ENCODE measurements at regions not wholly inside any gene's neighbourhood (a gene's known extent, or its start where the extent isn't known, plus 50 kb on each side); places are given as distances from the start of the nearest gene placed in this dataset.

- ATAC-seq (ENCODE audit: low read depth), result no peak
- intact Hi-C loops (cut with micrococcal nuclease), result no loop called here
Measured at GRCh38 chr2:11048335-11049008, 106.8 kb upstream of the SLC66A3 start.

GRCh38 chr2:11050565-11050964 is 104.7 kb upstream of the SLC66A3 start:
- no peak for DNase-seq
- peaks cover 10% of the 10 kb centered on the region for H3K27me3 Mint-ChIP-seq
- POLR2A ChIA-PET, result no interaction called here

More at GRCh38 chr2:11048335-11049008, 106.8 kb upstream of the SLC66A3 start:
- no peak for TF ChIP-seq CTCF (IDR thresholded peaks at IDR 0.05)
- H3K27me3 Mint-ChIP-seq, result peaks cover 16% of the 10 kb centered on the region
- no peak overlapping the region for H3K4me3 Mint-ChIP-seq
- no peaks in the 10 kb centered on the region for H3K9me3 Mint-ChIP-seq
- H3K4me1 Mint-ChIP-seq, result no peaks in the 10 kb centered on the region
- ChIA-PET POLR2A (no interaction called here), CTCF (no interaction called here)
- no peaks in the 10 kb centered on the region for H3K36me3 Mint-ChIP-seq (ENCODE audit: low read depth)
- no peak overlapping the region for H3K27ac Mint-ChIP-seq
- no peak for DNase-seq

GRCh38 chr2:11051280-11051679 is 104.0 kb upstream of the SLC66A3 start:
- Mint-ChIP-seq H3K36me3 (ENCODE audit: low read depth) (no peaks in the 10 kb centered on the region), H3K27ac (no peak overlapping the region), H3K4me3 (no peak overlapping the region), H3K9me3 (no peaks in the 10 kb centered on the region), H3K27me3 (peaks cover 10% of the 10 kb centered on the region), H3K4me1 (no peaks in the 10 kb centered on the region)
- ATAC-seq (ENCODE audit: low read depth) (no peak), DNase-seq (no peak)
- ChIA-PET POLR2A (no interaction called here), CTCF (no interaction called here)
- intact Hi-C loops (cut with micrococcal nuclease), result no loop called here
- no peak for TF ChIP-seq CTCF (IDR thresholded peaks at IDR 0.05)

More at GRCh38 chr2:11050565-11050964, 104.7 kb upstream of the SLC66A3 start:
- Mint-ChIP-seq H3K9me3 (no peaks in the 10 kb centered on the region), H3K27ac (no peak overlapping the region), H3K4me1 (no peaks in the 10 kb centered on the region), H3K4me3 (no peak overlapping the region), H3K36me3 (ENCODE audit: low read depth) (no peaks in the 10 kb centered on the region)
- ATAC-seq (ENCODE audit: low read depth), result no peak
- intact Hi-C loops (cut with micrococcal nuclease), result no loop called here
- CTCF ChIA-PET, result no interaction called here
- TF ChIP-seq CTCF (IDR thresholded peaks at IDR 0.05), result no peak

GRCh38 chr2:11053546-11053945 is 101.7 kb upstream of the SLC66A3 start:
- H3K4me1 Mint-ChIP-seq, result no peaks in the 10 kb centered on the region
- no peak for TF ChIP-seq CTCF (IDR thresholded peaks at IDR 0.05)
- no peak overlapping the region for H3K4me3 Mint-ChIP-seq
- H3K27ac Mint-ChIP-seq, result no peak overlapping the region
- intact Hi-C loops (cut with micrococcal nuclease), result no loop called here
- ChIA-PET POLR2A (no interaction called here), CTCF (no interaction called here)
- no peak for DNase-seq
- H3K27me3 Mint-ChIP-seq, result peaks cover 9% of the 10 kb centered on the region
- no peaks in the 10 kb centered on the region for H3K9me3 Mint-ChIP-seq
- no peak for ATAC-seq (ENCODE audit: low read depth)
- H3K36me3 Mint-ChIP-seq (ENCODE audit: low read depth), result no peaks in the 10 kb centered on the region

- Mint-ChIP-seq H3K9me3 (peaks cover 3% of the 10 kb centered on the region), H3K4me3 (no peak overlapping the region), H3K4me1 (no peaks in the 10 kb centered on the region), H3K36me3 (ENCODE audit: low read depth) (no peaks in the 10 kb centered on the region), H3K27ac (no peak overlapping the region), H3K27me3 (peaks cover 5% of the 10 kb centered on the region)
- DNase-seq (no peak), ATAC-seq (ENCODE audit: low read depth) (no peak)
- ChIA-PET CTCF (no interaction called here), POLR2A (no interaction called here)
- intact Hi-C loops (cut with micrococcal nuclease), result no loop called here
- no peak for TF ChIP-seq CTCF (IDR thresholded peaks at IDR 0.05)
Measured at GRCh38 chr2:11054783-11055678, 100.2 kb upstream of the SLC66A3 start.
